ENCODE measurements at regions not wholly inside any gene's neighbourhood (a gene's known extent, or its start where the extent isn't known, plus 50 kb on each side); places are given as distances from the start of the nearest gene placed in this dataset.

DNA sequence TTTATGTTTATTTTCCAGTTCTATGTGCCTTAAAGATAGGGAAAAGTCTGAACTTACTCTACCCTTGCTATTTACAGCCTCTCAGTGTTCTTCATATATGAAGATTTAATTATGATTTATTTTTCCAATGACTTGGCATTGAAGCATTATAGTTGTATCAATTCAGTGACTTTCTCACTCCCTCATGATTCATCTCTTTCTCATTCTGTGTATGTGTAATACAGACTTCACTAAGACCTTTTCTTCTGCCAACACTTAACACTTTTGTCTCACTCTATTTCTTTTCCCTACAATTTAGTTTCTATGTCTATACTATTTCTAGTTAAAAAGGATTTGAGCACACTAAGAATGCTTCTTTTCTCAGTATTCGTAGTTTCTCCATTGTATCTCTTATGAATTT is 1470.3 kb upstream of the ACVR2A start:
- no peak for TF ChIP-seq POLR2AphosphoS5 (IDR thresholded peaks at IDR 0.05; ENCODE audit: low read depth)
- TF ChIP-seq, protein P1, sequence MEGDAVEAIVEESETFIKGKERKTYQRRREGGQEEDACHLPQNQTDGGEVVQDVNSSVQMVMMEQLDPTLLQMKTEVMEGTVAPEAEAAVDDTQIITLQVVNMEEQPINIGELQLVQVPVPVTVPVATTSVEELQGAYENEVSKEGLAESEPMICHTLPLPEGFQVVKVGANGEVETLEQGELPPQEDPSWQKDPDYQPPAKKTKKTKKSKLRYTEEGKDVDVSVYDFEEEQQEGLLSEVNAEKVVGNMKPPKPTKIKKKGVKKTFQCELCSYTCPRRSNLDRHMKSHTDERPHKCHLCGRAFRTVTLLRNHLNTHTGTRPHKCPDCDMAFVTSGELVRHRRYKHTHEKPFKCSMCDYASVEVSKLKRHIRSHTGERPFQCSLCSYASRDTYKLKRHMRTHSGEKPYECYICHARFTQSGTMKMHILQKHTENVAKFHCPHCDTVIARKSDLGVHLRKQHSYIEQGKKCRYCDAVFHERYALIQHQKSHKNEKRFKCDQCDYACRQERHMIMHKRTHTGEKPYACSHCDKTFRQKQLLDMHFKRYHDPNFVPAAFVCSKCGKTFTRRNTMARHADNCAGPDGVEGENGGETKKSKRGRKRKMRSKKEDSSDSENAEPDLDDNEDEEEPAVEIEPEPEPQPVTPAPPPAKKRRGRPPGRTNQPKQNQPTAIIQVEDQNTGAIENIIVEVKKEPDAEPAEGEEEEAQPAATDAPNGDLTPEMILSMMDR (IDR thresholded peaks at IDR 0.05; ENCODE audit: insufficient read depth, low read length): no peak
- no peak for TF ChIP-seq REST (IDR thresholded peaks at IDR 0.05; ENCODE audit: insufficient replicate concordance, low read depth)
- TF ChIP-seq GABPA (IDR thresholded peaks at IDR 0.05; ENCODE audit: low read depth): no peak

Data from HL-60 (cell line).